ENCODE measurements at regions not wholly inside any gene's neighbourhood (a gene's known extent, or its start where the extent isn't known, plus 50 kb on each side); places are given as distances from the start of the nearest gene placed in this dataset.

DNA sequence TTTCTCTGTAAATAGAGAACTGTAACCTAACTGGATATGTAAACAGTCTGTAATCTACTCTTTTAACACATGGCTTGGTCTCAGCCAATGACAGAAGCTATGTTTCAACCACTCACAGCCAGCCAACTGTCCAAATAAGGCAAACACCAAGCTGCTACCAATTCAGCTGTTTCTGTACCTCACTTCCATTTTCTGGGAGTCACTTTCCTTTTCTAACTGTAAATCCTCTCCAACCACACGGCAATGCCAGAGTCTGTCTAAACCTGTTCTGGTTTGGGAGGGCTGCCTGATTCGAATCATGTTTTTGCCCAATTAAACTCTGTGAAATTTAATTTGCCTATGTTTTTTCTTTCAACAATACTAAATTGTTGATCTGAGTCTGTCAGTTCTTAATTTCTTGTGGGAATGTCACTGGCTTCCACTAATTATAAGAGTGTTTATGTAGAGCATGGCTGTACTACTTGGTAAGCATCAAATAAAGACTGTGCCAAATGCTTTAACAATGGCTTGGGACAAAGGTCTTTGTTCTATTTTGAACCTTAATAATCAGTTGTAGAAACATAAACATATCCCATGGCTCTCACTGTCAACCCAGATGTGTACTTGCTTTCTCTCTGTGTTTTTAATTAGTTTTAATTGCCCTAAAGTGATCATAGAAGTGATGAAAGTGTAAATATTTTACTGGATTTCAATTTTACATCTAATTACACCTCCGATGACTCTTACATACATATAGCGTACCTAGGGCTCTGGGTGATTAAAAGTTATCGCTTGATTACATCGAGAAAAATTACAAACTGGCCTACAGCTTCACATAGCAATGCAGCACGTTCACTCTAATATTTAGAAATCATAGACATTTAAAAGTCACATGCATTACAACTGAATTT, 1144.6 kb upstream of the TMPRSS15 start:
- no peak for DNase-seq (ENCODE audit: low spot score)
- Histone ChIP-seq H3K4me2 (ENCODE audit: low read length) (no peak overlapping the region), H3K4me1 (ENCODE audit: insufficient read depth, low read length, poor library complexity, severe bottlenecking) (no peaks in the 10 kb centered on the region), H3K27ac (ENCODE audit: low read depth, low read length, poor library complexity, severe bottlenecking) (no peak overlapping the region), H3K36me3 (ENCODE audit: insufficient read depth, low read length) (no peaks in the 10 kb centered on the region), H3K79me2 (ENCODE audit: insufficient read depth, low read depth, low read length) (no peaks in the 10 kb centered on the region), H3K9me3 (ENCODE audit: low read length) (peaks cover 5% of the 10 kb centered on the region; the same call in 1 of the 2 replicates), H2AFZ (ENCODE audit: low read length) (no peak overlapping the region), H3K9me2 (ENCODE audit: insufficient read depth, low read length) (no peaks in the 10 kb centered on the region), H3K4me3 (ENCODE audit: low read depth, low read length, poor library complexity, severe bottlenecking) (no peak overlapping the region), H4K20me1 (ENCODE audit: insufficient read depth, low read length) (no peaks in the 10 kb centered on the region)
- TF ChIP-seq, protein P1, sequence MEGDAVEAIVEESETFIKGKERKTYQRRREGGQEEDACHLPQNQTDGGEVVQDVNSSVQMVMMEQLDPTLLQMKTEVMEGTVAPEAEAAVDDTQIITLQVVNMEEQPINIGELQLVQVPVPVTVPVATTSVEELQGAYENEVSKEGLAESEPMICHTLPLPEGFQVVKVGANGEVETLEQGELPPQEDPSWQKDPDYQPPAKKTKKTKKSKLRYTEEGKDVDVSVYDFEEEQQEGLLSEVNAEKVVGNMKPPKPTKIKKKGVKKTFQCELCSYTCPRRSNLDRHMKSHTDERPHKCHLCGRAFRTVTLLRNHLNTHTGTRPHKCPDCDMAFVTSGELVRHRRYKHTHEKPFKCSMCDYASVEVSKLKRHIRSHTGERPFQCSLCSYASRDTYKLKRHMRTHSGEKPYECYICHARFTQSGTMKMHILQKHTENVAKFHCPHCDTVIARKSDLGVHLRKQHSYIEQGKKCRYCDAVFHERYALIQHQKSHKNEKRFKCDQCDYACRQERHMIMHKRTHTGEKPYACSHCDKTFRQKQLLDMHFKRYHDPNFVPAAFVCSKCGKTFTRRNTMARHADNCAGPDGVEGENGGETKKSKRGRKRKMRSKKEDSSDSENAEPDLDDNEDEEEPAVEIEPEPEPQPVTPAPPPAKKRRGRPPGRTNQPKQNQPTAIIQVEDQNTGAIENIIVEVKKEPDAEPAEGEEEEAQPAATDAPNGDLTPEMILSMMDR (conservative IDR thresholded peaks at IDR 0.05; ENCODE audit: low read length): no peak
- no peak for TF ChIP-seq EZH2phosphoT487 (IDR thresholded peaks at IDR 0.05; ENCODE audit: borderline replicate concordance, low read depth, low read length)
- ChIA-PET POLR2A (no interaction called here), CTCF (ENCODE audit: unreplicated experiment) (no interaction called here)
- intact Hi-C loops (cut with micrococcal nuclease; ENCODE audit: unreplicated experiment): no loop called here
- BruUV-seq (replicated peaks): no TSS peak

DNA sequence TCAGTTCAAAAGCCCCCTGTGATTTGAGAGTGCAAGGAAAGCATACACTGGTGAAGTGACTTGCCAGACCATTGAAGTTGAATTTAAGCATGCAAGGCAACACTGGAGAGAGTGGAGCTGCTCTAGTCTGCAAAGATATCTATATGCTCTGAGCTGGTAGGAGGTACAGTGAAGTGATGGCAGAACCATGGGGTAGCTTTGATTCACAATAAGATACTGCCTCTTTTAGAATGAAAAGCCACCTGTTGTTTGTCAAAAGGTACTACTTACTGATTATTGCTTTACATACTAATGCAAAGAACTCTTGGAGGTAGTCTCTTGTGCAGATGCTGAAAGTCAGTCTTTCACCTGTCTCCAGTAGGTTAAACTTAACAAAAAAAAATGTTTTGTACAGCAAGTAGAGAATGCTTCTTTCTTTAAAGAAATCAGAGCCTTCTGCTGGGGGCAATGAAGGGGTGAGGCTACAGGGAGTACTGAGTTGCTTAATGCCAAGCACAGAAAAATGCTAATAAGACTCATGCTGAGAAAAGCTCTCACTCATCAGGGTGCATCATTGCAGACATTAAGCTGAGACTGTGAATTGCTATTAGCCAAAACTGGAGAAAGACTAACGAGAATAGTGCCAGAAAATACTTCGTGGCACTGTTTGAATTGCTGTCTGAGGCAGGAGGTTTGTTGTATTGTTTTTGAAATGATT, 1150.5 kb upstream of the TMPRSS15 start:
- H3K4me2 ChIP-seq (ENCODE audit: low read length): no peak overlapping the region
- H3K4me1 ChIP-seq (ENCODE audit: insufficient read depth, low read length, poor library complexity, severe bottlenecking): no peaks in the 10 kb centered on the region
- H3K9me3 ChIP-seq (ENCODE audit: low read length): 0 out of 2 replicates have a peak, but pooled peaks cover 5% of the 10 kb centered on the region
- POLR2A ChIA-PET: interaction anchor here (0.6 kb wide), 1 partner anchor 68 kb away, joined by 3 read pairs; no protein-coding TSS in a partner anchor
- H4K20me1 ChIP-seq (ENCODE audit: insufficient read depth, low read length): no peaks in the 10 kb centered on the region
- TF ChIP-seq, protein P1 (conservative IDR thresholded peaks at IDR 0.05; ENCODE audit: low read length): no peak
- TF ChIP-seq EZH2phosphoT487 (IDR thresholded peaks at IDR 0.05; ENCODE audit: borderline replicate concordance, low read depth, low read length): no peak
- H2AFZ ChIP-seq (ENCODE audit: low read length): no peak overlapping the region
- intact Hi-C loops (cut with micrococcal nuclease; ENCODE audit: unreplicated experiment): no loop called here
- H3K9me2 ChIP-seq (ENCODE audit: insufficient read depth, low read length): no peaks in the 10 kb centered on the region
- H3K79me2 ChIP-seq (ENCODE audit: insufficient read depth, low read depth, low read length): no peaks in the 10 kb centered on the region
- DNase-seq (ENCODE audit: low spot score): no peak
- no TSS peak for BruUV-seq (replicated peaks)
- H3K36me3 ChIP-seq (ENCODE audit: insufficient read depth, low read length): no peaks in the 10 kb centered on the region
- no peak overlapping the region for H3K4me3 ChIP-seq (ENCODE audit: low read depth, low read length, poor library complexity, severe bottlenecking)
- CTCF ChIA-PET (ENCODE audit: unreplicated experiment): no interaction called here
- H3K27ac ChIP-seq (ENCODE audit: low read depth, low read length, poor library complexity, severe bottlenecking): no peak overlapping the region

Measured in OCI-LY7 (cell line).